Fibroblast of upper back skin (primary cell): ENCODE measurements at regions not wholly inside any gene's neighbourhood (a gene's known extent, or its start where the extent isn't known, plus 50 kb on each side); places are given as distances from the start of the nearest gene placed in this dataset.
"Not testable (repeated sequence)": the region's sequence is repeated elsewhere in the genome, so short reads cannot be mapped to it uniquely, and the experiment has no call there.

Source experiments
- DNase-seq: peaks from one replicate; pipeline ENCODE4 v3.0.0-alpha.2; 2013

- not testable (repeated sequence) for DNase-seq
Observed at GRCh38 chr9:126190994-126191393, 135.6 kb upstream of the MVB12B start.

DNA sequence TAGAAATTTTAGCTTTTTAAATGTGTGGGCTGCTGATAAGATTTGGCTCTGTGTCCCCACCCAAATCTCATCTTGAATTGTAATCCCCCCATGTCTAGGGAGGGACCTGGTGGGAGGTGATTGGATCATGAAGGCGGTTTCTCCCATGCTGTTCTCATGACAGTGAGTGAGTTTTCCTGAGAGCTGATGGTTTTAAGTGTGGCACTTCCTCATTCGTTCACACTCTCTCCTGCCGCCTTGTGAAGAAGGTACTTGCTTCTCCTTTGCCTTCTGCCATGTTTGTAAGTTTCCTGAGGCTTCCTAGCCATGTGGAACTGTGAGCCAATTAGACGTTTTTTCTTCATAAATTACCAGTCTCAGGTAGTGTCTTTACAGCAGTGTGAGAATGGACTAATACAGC, 127.8 kb upstream of the MVB12B start:
- DNase-seq: no peak

DNA sequence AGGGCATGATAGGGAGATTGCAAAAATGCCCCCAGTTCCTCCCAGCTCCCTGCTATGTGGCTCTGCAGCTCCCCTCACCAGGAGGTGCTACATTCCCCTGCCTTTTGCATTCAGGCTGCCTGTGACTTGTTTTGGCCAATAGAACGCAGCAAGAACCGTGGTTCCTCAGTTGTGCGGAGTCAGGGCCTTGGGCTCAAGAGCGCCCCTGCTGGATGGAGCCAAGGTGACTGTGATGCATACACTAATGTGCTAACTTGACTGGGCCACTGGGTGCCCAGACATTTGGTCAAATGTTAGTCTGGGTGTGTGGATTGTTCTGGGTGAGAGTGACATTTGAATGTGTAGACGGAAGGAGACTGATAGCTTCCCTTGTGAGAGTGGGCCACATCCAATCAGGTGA, 123.3 kb upstream of the MVB12B start:
- DNase-seq: no peak

- DNase-seq: no peak
Observed at GRCh38 chr9:126204197-126204596, 122.4 kb upstream of the MVB12B start.

GRCh38 chr9:126204708-126205225, 121.9 kb upstream of the MVB12B start:
- DNase-seq: no peak

- no peak for DNase-seq
Observed at GRCh38 chr9:126205265-126205664, 121.4 kb upstream of the MVB12B start.

- no peak for DNase-seq
Observed at GRCh38 chr9:126205845-126206498, 120.7 kb upstream of the MVB12B start.

- no peak for DNase-seq
Observed at GRCh38 chr9:126207256-126207655, 119.4 kb upstream of the MVB12B start.

DNA sequence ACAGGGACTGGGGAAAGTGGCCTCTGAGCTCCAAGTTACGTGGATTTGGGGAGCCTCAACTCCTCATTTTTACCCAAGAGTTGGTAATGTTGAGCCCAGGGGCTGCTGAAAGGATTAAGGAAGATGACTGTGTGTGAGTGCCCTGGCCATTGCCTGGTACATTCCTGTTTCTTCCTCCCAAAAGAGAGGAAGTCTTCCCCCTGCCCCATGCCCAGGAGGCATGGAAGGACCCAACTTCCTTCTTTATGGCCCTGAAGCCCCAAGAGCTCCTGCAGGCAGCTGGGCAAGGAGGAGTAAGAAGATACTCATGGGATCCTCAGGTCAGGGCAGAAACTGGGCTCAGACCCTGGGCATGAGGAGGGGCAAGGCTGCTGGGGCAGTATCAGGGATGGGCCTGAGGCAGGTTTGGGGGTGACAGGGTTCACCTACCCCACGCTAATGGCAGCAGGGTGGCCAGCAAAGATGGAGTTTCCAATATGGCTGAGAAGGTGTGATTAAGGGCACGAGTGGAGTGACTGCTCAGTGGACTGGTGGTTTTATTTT, 118.3 kb upstream of the MVB12B start:
- no peak for DNase-seq

- no peak for DNase-seq
Observed at GRCh38 chr9:126211441-126212074, 115.1 kb upstream of the MVB12B start.

- DNase-seq: no peak
Observed at GRCh38 chr9:126215486-126215885, 111.1 kb upstream of the MVB12B start.

- no peak for DNase-seq
Observed at GRCh38 chr9:126216826-126217225, 109.8 kb upstream of the MVB12B start.

- DNase-seq: no peak
Observed at GRCh38 chr9:126217250-126217653, 109.4 kb upstream of the MVB12B start.

GRCh38 chr9:126217797-126218196, 108.8 kb upstream of the MVB12B start:
- no peak for DNase-seq

DNA sequence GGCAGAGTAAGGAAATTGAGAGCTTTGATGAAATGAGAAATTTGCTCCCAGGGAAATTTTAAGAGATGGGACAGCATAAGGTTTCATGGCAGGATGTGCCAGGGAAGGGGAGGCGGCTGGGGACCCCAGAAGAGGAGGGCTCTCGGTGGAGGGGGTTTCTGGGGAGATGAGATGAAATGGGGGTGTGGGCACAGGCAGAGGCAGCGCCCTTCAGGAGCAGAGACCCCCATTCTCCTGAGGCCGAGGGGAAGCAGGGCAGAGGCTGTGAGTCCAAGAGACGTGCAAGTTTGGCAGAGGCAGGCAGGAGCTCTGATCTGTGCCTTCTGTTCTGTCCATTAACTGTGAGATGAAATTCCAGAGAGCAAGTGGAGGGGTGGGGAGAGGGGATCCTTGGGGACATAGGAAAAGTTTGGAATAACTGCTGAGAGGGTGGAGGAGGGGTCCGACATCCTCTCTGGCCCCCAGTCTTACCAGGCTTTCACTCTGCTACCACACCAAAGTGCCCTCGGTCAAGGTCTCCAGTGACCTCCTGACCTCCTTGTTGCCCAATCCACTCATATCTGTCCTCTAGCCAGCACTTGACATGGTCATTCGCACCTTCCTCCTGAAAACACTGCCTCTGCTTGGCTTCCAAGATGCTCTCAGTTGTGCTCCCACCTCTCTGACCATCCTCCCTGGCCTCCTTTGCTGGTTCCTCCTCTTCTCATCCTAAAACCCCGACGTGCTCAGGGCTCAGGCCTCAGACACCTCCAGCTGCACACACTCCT, 108.1 kb upstream of the MVB12B start:
- DNase-seq: no peak

- no peak for DNase-seq
Observed at GRCh38 chr9:126219166-126219565, 107.5 kb upstream of the MVB12B start.

DNA sequence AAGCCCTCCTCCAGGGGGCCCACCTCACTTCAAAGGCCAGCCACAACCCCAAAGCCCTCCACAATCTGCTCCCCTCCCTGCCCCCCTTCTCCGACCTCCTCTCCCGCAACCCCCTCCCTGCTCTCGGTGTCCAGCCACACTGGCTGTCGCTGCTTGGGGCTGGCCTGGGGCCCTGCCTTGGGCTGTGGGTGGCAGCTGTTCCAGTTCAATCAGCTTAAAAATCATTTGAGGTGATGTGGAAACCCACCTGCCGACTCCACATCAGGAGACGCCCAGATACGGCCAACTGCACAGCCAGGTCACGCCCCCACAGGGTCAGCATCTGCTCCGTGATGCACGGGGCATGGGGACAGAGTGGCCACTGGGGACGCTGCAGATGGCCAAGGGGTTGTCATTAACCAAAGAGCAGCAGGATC, 107.0 kb upstream of the MVB12B start:
- no peak for DNase-seq

DNA sequence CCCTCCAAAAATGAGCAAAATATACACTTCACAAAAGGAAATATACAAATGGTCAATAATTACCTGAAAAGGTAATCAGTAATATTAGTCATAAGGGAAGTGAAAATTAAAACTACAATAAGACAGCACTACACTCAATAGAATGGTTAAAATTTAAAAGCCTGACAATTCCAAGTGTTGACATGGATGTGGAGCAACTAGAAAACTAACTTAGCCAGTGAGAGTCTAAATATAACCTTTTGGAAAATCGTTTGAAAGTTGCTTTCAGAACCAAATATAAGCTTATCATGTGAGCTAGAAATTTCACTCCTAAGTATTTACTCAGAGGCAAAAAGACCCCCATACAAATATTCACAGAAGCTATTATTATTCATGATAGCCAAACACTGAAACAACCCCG, 105.1 kb upstream of the MVB12B start:
- no peak for DNase-seq

DNA sequence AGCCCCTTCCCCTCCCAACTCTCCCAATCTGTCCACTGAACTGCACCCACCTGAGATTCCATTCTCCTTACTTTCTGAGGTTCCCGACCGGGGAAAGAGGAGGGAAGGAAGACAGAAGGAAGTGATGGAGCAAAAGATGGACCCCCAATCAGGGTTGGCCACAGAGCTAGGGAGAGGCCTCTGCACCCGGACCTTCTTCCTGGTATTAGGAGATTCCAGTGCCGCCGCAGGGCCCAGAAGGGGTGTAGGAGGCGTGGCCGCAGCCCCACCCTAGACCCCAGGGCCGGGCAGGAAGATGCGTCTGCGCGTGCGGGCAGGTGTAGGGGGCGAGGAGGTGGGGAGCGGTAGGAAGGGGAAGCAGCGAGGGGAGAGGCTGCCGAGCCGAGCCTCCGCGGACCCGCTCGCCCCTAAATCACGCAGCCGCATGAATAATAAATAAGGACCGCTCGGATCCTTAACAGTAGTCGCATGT, 104.2 kb upstream of the MVB12B start:
- DNase-seq: no peak

DNA sequence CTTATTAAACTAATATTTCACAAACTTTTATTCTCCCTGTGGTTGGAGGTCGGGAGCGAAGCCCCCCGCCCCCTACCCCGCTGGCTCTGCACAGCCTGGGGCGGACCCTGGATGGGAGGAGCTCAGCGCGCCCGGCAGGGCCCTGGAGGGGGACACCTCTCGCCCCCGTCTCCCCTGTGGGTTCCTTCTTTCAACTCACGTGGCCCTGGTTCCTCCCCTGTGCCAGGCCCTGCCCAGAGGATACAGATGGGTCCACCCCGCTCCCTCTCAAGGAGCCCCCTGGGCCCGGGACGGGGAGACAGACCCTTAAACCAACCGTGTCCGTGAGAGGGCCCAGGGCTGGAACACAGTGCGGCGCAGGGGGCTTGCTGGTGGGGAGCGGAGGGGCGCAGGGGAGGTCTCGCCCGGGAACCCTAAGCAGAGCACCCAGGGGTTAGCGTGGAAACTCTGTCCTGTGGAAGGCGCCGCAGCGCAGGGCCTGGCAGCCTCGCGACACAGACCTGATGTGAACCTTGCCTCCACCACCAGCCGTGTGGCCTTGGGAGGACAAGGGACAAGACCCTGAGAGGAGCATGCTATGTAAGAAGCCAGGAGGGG, 103.7 kb upstream of the MVB12B start:
- no peak for DNase-seq

- DNase-seq: no peak
Observed at GRCh38 chr9:126223798-126224531, 102.7 kb upstream of the MVB12B start.
